ENCODE measurements at regions not wholly inside any gene's neighbourhood (a gene's known extent, or its start where the extent isn't known, plus 50 kb on each side); places are given as distances from the start of the nearest gene placed in this dataset.
"Not testable (repeated sequence)": the region's sequence is repeated elsewhere in the genome, so short reads cannot be mapped to it uniquely, and the experiment has no call there.

GRCh38 chr6:92683748-92684147 lies 735.6 kb downstream of the EPHA7 start:
- no peak for DNase-seq (ENCODE audit: low spot score)
- intact Hi-C loops (cut with DNase I): no loop called here

- intact Hi-C loops (cut with DNase I): no loop called here
- DNase-seq (ENCODE audit: low spot score): no peak
Observed at GRCh38 chr6:92682516-92683398, 736.6 kb downstream of the EPHA7 start.

- DNase-seq (ENCODE audit: low spot score): no peak
- intact Hi-C loops (cut with DNase I): no loop called here
Observed at GRCh38 chr6:92681401-92681800, 738.0 kb downstream of the EPHA7 start.

- DNase-seq (ENCODE audit: low spot score); intact Hi-C loops (cut with DNase I): not testable (repeated sequence)
Observed at GRCh38 chr6:92671462-92671861, 747.9 kb downstream of the EPHA7 start.

- DNase-seq (ENCODE audit: low spot score): no peak
- intact Hi-C loops (cut with DNase I): loop anchor here (10.0 kb wide), 1 partner anchor 87 kb away; no protein-coding TSS in a partner anchor
Observed at GRCh38 chr6:92667843-92668242, 751.5 kb downstream of the EPHA7 start.

GRCh38 chr6:92648364-92649086 lies 770.8 kb downstream of the EPHA7 start:
- no peak for DNase-seq (ENCODE audit: low spot score)

GRCh38 chr6:92647630-92648029 lies 771.7 kb downstream of the EPHA7 start:
- DNase-seq (ENCODE audit: low spot score): no peak
- intact Hi-C loops (cut with DNase I): no loop called here

More at GRCh38 chr6:92648364-92649086, 770.8 kb downstream of the EPHA7 start:
- intact Hi-C loops (cut with DNase I): no loop called here

- DNase-seq (ENCODE audit: low spot score); intact Hi-C loops (cut with DNase I): not testable (repeated sequence)
Observed at GRCh38 chr6:92644104-92644791, 775.1 kb downstream of the EPHA7 start.

- intact Hi-C loops (cut with DNase I): no loop called here
- DNase-seq (ENCODE audit: low spot score): no peak
Observed at GRCh38 chr6:92635553-92636153, 783.7 kb downstream of the EPHA7 start.

- DNase-seq (ENCODE audit: low spot score): no peak
- intact Hi-C loops (cut with DNase I): no loop called here
Observed at GRCh38 chr6:92634561-92634960, 784.8 kb downstream of the EPHA7 start.

GRCh38 chr6:92623431-92623830 lies 795.9 kb downstream of the EPHA7 start:
- intact Hi-C loops (cut with DNase I): no loop called here
- DNase-seq (ENCODE audit: low spot score): no peak

- intact Hi-C loops (cut with DNase I): no loop called here
- no peak for DNase-seq (ENCODE audit: low spot score)
Observed at GRCh38 chr6:92617721-92618120, 801.6 kb downstream of the EPHA7 start.

- intact Hi-C loops (cut with DNase I): no loop called here
- no peak for DNase-seq (ENCODE audit: low spot score)
Observed at GRCh38 chr6:92608751-92609150, 810.6 kb downstream of the EPHA7 start.

GRCh38 chr6:92593201-92593600 lies 826.2 kb downstream of the EPHA7 start:
- DNase-seq (ENCODE audit: low spot score): no peak
- intact Hi-C loops (cut with DNase I): no loop called here

- DNase-seq (ENCODE audit: low spot score): no peak
- intact Hi-C loops (cut with DNase I): no loop called here
Observed at GRCh38 chr6:92589996-92590395, 829.4 kb downstream of the EPHA7 start.

- no peak for DNase-seq (ENCODE audit: low spot score)
- intact Hi-C loops (cut with DNase I): no loop called here
Observed at GRCh38 chr6:92588148-92588547, 831.2 kb downstream of the EPHA7 start.

- intact Hi-C loops (cut with DNase I): no loop called here
- DNase-seq (ENCODE audit: low spot score): no peak
Observed at GRCh38 chr6:92587525-92587924, 831.8 kb downstream of the EPHA7 start.

- intact Hi-C loops (cut with DNase I): no loop called here
- no peak for DNase-seq (ENCODE audit: low spot score)
Observed at GRCh38 chr6:92586236-92586977, 833.0 kb downstream of the EPHA7 start.

- no peak for DNase-seq (ENCODE audit: low spot score)
- intact Hi-C loops (cut with DNase I): no loop called here
Observed at GRCh38 chr6:92582211-92582610, 837.1 kb downstream of the EPHA7 start.
